NCI-H510A (cell line): ENCODE measurements at regions not wholly inside any gene's neighbourhood (a gene's known extent, or its start where the extent isn't known, plus 50 kb on each side); places are given as distances from the start of the nearest gene placed in this dataset.

Experiments used
- DNase-seq: peaks from one replicate; lab custom pipeline; 2025; lab: John Stamatoyannopoulos, UW

DNA sequence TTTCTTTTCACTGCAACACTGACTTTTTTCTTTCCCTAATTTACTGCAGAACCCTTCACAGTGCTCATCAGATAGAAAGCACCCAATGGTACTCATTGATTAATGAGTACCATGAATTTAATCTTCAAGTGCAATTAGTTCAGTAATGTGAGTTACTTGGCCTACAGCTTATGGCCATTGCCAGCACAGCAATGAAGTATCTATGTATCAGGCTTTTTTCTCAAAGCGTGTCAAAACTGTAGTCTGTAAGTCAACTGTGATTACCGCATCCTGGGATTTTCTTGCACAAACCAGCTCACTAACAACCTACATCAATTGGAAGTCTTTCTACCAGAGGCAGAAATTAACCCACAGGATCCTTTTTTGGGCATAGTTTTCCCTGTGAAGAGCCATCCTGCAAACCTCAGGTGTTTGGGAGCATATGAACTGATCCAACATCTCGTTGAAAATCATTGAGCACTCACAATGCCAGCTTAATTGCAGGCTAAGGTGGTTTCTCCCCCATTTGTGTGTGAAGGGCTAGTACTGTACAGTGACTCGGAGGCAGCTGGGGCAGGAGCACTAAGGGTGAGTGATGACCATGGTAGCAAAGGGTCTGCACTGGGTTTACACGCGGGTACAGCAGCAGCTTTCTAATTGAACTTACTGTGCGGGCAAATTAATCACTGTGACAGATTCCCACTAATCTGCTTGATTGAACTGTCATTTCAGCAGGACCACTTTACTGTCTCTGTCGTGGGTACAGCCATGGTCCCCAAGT, 619.3 kb downstream of the SNAPC1 start:
- DNase-seq, result no peak

DNA sequence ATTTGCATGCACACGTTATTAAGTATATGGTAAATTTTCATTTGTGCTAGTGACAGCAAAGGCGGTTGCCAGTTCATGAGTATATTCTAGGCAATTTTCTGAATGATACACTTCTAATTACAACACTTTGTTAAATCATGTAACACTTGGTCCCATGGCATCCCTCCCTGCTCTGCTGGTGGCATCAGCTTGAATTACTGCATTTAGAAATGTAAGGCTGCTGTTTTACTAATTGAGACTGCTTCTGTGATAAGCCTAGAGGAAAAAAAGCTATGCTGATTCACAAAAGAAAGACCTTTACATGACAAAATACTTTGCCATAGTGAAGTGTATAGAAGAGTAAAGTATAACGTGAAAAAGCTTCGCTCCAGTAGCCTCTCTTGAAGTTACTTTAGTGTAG, 636.1 kb downstream of the KCNH5 start:
- DNase-seq, result no peak

- DNase-seq, result no peak
Observed at GRCh38 chr14:62409626-62410300, 635.5 kb downstream of the KCNH5 start.

- DNase-seq, result no peak
Observed at GRCh38 chr14:62420847-62421246, 624.4 kb downstream of the KCNH5 start.

GRCh38 chr14:62428429-62429203, 616.6 kb downstream of the KCNH5 start:
- no peak for DNase-seq

- DNase-seq, result no peak
Observed at GRCh38 chr14:62429683-62430082, 615.6 kb downstream of the KCNH5 start.

GRCh38 chr14:62431496-62431895, 613.8 kb downstream of the KCNH5 start:
- DNase-seq, result no peak

- DNase-seq, result no peak
Observed at GRCh38 chr14:62432955-62433354, 612.3 kb downstream of the KCNH5 start.

GRCh38 chr14:62436261-62436660, 609.0 kb downstream of the KCNH5 start:
- DNase-seq, result no peak

- DNase-seq, result no peak
Observed at GRCh38 chr14:62439210-62439609, 606.0 kb downstream of the KCNH5 start.

DNA sequence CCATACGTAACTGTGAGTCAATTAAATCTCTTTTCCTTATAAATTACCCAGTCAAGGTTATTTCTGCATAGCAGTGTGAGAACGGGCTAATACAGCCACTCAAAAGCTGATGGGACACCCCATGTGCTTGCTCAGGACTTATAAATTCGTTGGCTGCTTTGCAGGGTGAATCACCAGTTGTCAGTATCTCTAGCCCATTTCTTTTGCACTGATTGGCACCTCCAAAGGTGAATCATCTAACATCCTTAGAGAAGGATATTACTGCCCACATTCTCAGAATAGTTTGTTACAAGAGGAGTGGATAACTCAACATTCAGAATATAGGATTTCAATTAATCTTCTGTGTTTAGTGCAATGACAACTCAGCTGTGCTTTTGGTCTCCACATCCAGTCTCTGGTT, 601.5 kb downstream of the KCNH5 start:
- no peak for DNase-seq

GRCh38 chr14:62445570-62445969, 599.7 kb downstream of the KCNH5 start:
- DNase-seq, result no peak

DNA sequence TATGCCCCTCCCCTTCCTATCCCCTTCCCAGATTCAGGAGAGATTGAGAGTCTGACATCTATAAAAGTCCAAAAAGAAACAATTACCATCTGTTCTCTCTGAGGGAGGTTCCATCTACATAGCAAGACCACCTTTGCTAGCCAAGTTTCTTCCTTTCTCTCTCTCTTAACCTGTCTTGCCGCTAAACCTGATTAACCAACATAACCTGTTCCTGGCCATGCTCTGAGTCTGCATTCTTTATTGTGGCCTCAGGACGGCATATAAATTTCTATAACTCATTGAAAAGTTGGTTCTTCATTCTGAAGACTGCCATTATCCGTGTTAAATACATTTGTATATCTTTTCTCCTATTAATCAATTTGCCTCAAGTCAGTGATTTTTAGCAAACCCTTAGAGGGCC, 594.0 kb downstream of the KCNH5 start:
- no peak for DNase-seq

GRCh38 chr14:62453226-62453625, 592.0 kb downstream of the KCNH5 start:
- no peak for DNase-seq

DNA sequence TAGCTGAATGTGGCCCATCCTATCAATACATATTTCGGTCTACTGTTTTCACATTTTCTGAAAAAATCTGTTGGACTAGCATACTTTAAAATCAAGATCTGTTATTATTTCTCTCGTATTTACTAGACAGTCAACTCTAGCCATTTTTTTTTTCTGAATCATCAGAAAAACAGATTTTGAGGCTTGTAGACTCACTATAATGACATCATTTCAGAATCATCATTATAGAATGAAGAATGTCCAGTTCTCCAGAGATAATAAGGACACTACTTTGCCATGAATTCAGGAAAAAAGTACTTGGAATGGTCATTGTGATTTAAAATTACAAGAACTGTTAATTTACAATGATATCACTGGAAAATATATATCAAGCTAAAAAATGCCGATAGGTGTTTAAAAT, 589.8 kb downstream of the KCNH5 start:
- no peak for DNase-seq

DNA sequence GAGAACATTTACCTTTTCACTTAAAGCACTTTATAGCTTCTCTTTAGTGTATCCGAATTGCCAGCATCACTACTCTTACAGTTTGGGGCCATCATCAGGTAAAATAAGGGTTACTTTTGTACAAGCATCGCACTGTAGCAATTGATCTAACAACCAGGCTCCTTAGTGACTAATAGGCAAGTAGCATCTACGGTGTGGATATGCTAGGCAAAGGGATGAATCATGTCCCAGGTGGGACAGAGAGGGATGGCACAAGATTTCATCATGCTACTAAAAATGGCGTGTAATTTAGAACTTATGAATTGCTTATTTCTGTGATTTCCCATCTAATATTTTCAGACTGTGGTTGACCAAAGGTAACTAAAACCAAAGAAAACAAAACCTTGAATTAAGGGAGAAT, 582.3 kb downstream of the KCNH5 start:
- DNase-seq, result no peak

DNA sequence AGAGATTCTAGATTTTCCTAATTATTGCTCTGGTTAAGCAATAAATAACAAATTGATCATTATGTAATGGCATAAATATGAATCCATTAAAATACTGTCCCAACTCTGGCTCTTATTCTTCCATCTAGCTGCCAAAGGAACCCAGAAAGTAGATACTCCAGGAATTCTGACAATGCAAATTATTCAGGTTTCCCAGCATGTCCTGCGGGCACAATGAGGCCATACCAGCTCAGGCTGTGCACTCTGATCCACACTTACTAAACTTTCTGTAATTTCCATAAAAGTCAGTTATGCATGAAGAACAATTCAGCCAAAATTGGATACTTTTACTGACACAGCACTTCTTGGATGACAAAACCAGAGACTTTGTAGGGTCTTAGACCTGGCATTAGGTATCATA, 576.3 kb downstream of the KCNH5 start:
- no peak for DNase-seq

DNA sequence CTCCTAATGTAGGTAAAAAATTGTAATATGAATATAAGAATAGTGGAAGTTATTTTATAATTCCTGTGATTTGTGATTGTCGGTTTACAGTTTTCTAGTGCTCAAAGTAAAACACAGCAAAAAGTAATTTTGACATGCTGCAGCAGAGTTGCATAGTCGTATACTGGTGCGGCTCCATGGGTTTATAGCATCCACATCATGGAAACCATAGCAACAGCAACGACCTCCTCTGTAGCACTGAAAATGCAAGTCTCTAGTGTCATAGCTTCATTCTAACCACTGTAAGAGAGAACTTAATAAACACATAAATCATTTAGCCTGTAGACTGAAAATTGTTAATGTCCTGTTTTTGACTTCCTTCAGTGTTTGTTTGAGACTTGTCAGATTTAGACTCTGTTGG, 574.3 kb downstream of the KCNH5 start:
- DNase-seq, result no peak

DNA sequence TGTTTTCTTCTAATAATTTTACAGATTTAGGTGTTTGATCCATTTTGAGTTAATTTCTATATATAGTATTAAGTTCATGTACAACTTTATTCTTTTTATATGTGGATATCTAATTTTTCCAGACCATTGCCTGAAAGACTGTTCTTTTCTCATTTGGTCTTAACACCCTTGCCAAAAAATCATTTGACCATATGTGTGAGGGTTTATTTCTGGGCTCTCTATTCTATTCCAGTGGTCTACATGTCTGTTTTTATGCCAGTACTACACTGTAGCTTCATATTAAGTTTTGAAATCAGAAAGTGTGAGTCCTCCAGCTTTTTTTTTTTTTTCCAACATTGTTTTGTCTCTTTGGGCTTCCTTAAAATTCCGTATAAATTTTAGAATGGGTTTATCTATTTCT, 554.1 kb downstream of the KCNH5 start:
- DNase-seq, result no peak

GRCh38 chr14:62497708-62498107, 547.5 kb downstream of the KCNH5 start:
- no peak for DNase-seq

GRCh38 chr14:62501021-62501750, 544.1 kb downstream of the KCNH5 start:
- no peak for DNase-seq

GRCh38 chr14:62505045-62505444, 540.2 kb downstream of the KCNH5 start:
- no peak for DNase-seq
